SK-N-SH treated with all-trans-retinoic acid at 6 μM for 48 hours (cell line): ENCODE measurements at regions not wholly inside any gene's neighbourhood (a gene's known extent, or its start where the extent isn't known, plus 50 kb on each side); places are given as distances from the start of the nearest gene placed in this dataset.

ENCODE experiments used
- ATAC-seq: fragments of 200-7000 bp; cut with Tn5 transposase; 3 replicates; pipeline ENCODE4 v1.9.1; 2020; ENCODE audit warnings: mild to moderate bottlenecking, moderate library complexity
- ARNTL ChIP-seq: fragments of 450-650 bp; formaldehyde crosslinking; IDR thresholded peaks from 2 replicates; pipeline ENCODE4 v1.5.0; 2020; ENCODE audit warnings: low read depth, mild to moderate bottlenecking, moderate library complexity, borderline replicate concordance
- BACH2 ChIP-seq: fragments of 250-450 bp; sonication (Bioruptor Pico); IDR thresholded peaks from 2 replicates; pipeline ENCODE4 v1.9.0; 2021; ENCODE audit warnings: mild to moderate bottlenecking, borderline replicate concordance
- CSDC2 ChIP-seq: fragments of 250-450 bp; sonication (Bioruptor Pico); IDR thresholded peaks from 2 replicates; pipeline ENCODE4 v1.5.0; 2020; ENCODE audit warnings: mild to moderate bottlenecking, moderate library complexity
- ESRRG ChIP-seq: fragments of 250-450 bp; sonication (Bioruptor Pico); IDR thresholded peaks from 2 replicates; pipeline ENCODE4 v1.6.1; 2021; ENCODE audit warnings: mild to moderate bottlenecking
- ISL1 ChIP-seq: fragments of 250-450 bp; sonication (Bioruptor Pico); IDR thresholded peaks from 2 replicates; pipeline ENCODE4 v2.1.2; 2022; ENCODE audit warnings: mild to moderate bottlenecking, moderate library complexity
- OSR1 ChIP-seq: fragments of 250-450 bp; sonication (Bioruptor Pico); IDR thresholded peaks from 2 replicates; pipeline ENCODE4 v1.8.0; 2022; ENCODE audit warnings: moderate library complexity, mild to moderate bottlenecking, inconsistent platforms
- PPARA ChIP-seq: fragments of 250-450 bp; sonication (Bioruptor Pico); IDR thresholded peaks from 2 replicates; pipeline ENCODE4 v1.5.0; 2020; ENCODE audit warnings: mild to moderate bottlenecking, borderline replicate concordance
- RARB ChIP-seq: fragments of 250-450 bp; sonication (Bioruptor Pico); IDR thresholded peaks from 2 replicates; pipeline ENCODE4 v1.8.0; 2021; ENCODE audit warnings: mild to moderate bottlenecking, moderate library complexity
- SNAI2 ChIP-seq: fragments of 250-450 bp; sonication (Bioruptor Pico); IDR thresholded peaks from 2 replicates; pipeline ENCODE4 v1.5.0; 2020; ENCODE audit warnings: mild to moderate bottlenecking, moderate library complexity
- TCF4 ChIP-seq: fragments of 250-450 bp; sonication (Bioruptor Pico); IDR thresholded peaks from 2 replicates; pipeline ENCODE4 v1.8.0; 2021; ENCODE audit warnings: mild to moderate bottlenecking, moderate library complexity, borderline replicate concordance
- TOX ChIP-seq: fragments of 250-450 bp; sonication (Bioruptor Pico); IDR thresholded peaks from 2 replicates; pipeline ENCODE4 v1.8.0; 2021; ENCODE audit warnings: mild to moderate bottlenecking, moderate library complexity, borderline replicate concordance
- TSHZ2 ChIP-seq: fragments of 250-450 bp; sonication (Bioruptor Pico); IDR thresholded peaks from 2 replicates; pipeline ENCODE4 v1.5.0; 2020; ENCODE audit warnings: mild to moderate bottlenecking, moderate library complexity
- ZC3H10 ChIP-seq: fragments of 250-450 bp; sonication (Bioruptor Pico); IDR thresholded peaks from 2 replicates; pipeline ENCODE4 v1.5.1; 2021; ENCODE audit warnings: mild to moderate bottlenecking, moderate library complexity
- ZFP3 ChIP-seq: fragments of 250-450 bp; sonication (Bioruptor Pico); IDR thresholded peaks from 2 replicates; pipeline ENCODE4 v1.5.0; 2020; ENCODE audit warnings: mild to moderate bottlenecking, moderate library complexity
- ZNF565 ChIP-seq: fragments of 450-650 bp; formaldehyde crosslinking; conservative IDR thresholded peaks from 2 replicates; pipeline ENCODE4 v1.5.0; 2020; ENCODE audit warnings: low read depth, mild to moderate bottlenecking, moderate library complexity
- TF ChIP-seq, protein P1 (sequence below): fragments of 250-450 bp; sonication (Bioruptor Pico); IDR thresholded peaks from 2 replicates; pipeline ENCODE4 v1.8.0; 2020; ENCODE audit warnings: mild to moderate bottlenecking, moderate library complexity, borderline replicate concordance

DNA sequence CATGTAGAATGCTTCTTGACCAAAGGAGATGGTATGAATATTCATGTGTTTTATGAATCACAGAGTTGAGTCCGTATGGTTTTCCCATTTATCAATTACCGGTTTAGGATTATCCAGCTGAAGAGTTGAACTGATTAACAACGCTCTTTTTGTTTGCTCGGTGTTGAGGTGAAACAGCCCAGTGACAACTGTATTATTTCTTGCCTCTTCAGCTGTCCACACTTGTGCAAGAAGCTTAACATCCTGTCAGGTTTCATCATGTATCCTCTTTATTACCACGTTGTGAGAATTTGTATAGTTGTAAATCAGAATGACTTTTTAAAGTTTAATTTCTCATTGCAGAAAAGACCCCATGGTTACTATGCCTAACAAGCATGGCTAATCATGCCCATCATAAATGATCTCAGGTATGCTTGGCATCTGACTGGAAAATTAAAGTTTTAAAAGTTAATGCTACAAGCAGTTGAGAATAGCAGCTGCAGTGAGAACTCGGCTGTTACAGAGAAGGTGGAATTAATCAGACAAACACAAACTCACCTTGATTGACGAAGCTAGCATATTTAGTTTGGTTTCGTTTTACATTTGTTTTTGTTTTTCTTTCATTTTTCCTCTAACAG is 563.2 kb upstream of the ADGRL2 start:
- peak; percentile 36 for ATAC-seq
- peak; percentile 39 for TF ChIP-seq ISL1 (CRISPR knock-in tag)
- no peak for TF ChIP-seq SNAI2
- TF ChIP-seq ARNTL = no peak
- TF ChIP-seq ESRRG = no peak
- TF ChIP-seq TSHZ2 = no peak
- no peak for TF ChIP-seq ZFP3 (CRISPR knock-in tag)
- TF ChIP-seq, all 23 proteins: peak for 1

DNA sequence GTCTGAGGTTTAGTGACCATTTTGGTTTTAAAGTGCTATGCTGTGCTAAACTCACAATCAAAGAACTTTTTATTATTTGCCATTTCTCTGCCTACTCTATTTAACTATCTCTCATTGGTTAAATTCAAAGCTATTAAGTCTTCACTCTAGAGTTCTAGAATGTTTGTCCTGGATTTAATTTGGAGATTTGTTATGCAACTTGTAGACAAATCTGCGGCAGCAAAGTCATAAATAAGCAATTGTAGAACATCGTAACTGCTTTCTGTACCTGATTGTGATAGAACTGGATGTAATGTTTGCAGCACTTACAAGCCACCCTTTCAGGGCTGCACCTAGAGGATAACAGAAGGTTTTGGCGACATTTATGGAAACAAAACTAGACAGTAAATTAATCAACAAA is 566.5 kb upstream of the ADGRL2 start:
- no peak for ATAC-seq
- TF ChIP-seq CSDC2 (CRISPR knock-in tag) = no peak
- TF ChIP-seq, protein P1, sequence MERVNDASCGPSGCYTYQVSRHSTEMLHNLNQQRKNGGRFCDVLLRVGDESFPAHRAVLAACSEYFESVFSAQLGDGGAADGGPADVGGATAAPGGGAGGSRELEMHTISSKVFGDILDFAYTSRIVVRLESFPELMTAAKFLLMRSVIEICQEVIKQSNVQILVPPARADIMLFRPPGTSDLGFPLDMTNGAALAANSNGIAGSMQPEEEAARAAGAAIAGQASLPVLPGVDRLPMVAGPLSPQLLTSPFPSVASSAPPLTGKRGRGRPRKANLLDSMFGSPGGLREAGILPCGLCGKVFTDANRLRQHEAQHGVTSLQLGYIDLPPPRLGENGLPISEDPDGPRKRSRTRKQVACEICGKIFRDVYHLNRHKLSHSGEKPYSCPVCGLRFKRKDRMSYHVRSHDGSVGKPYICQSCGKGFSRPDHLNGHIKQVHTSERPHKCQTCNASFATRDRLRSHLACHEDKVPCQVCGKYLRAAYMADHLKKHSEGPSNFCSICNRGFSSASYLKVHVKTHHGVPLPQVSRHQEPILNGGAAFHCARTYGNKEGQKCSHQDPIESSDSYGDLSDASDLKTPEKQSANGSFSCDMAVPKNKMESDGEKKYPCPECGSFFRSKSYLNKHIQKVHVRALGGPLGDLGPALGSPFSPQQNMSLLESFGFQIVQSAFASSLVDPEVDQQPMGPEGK (CRISPR knock-in tag) = no peak
- no peak for TF ChIP-seq ZFP3 (CRISPR knock-in tag)
- TF ChIP-seq OSR1 (CRISPR knock-in tag) = no peak
- no peak for TF ChIP-seq TSHZ2
- TF ChIP-seq ISL1 (CRISPR knock-in tag) = no peak
- TF ChIP-seq ZC3H10 (CRISPR knock-in tag) = no peak
- no peak for TF ChIP-seq BACH2
- TF ChIP-seq ESRRG = no peak

GRCh38 chr1:81233591-81233990 is 567.1 kb upstream of the ADGRL2 start:
- no peak for TF ChIP-seq BACH2
- no peak for TF ChIP-seq PPARA (CRISPR knock-in tag)
- TF ChIP-seq ZC3H10 (CRISPR knock-in tag) = no peak
- TF ChIP-seq ZNF565 (CRISPR knock-in tag) = no peak
- no peak for TF ChIP-seq RARB (CRISPR knock-in tag)
- no peak for TF ChIP-seq ZFP3 (CRISPR knock-in tag)
- no peak for TF ChIP-seq ISL1 (CRISPR knock-in tag)
- no peak for TF ChIP-seq ESRRG
- no peak for TF ChIP-seq TCF4 (CRISPR knock-in tag)
- no peak for ATAC-seq

- ATAC-seq = peak; percentile 60; the same call in 2 of the 3 replicates
- TF ChIP-seq TCF4 (CRISPR knock-in tag) = peak; percentile 67; the same call in 1 of the 2 replicates
- no peak for TF ChIP-seq TOX (CRISPR knock-in tag)
Observed at GRCh38 chr1:81232420-81232819, 568.3 kb upstream of the ADGRL2 start.

DNA sequence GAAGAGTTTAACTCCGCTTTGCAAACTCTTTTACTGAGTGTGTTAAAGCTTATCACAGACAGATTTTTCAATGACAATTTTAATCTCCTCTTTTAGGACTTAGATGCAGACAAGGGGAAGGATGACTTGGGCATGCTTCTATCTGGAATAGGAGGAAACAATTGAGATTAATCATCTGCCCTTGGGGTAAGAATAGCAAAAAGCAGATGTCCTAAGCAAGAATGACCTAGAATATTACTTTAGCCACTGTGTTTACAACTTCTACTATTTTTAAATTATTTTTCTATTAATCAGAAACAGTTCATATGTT is 569.0 kb upstream of the ADGRL2 start:
- ATAC-seq = peak; percentile 70
- TF ChIP-seq ISL1 (CRISPR knock-in tag) (peak; percentile 43), TCF4 (CRISPR knock-in tag) (peak; percentile 90), ZC3H10 (CRISPR knock-in tag) (no peak), ZNF565 (CRISPR knock-in tag) (no peak), TSHZ2 (peak; percentile 65; the same call in 1 of the 2 replicates)
